ENCODE measurements at regions not wholly inside any gene's neighbourhood (a gene's known extent, or its start where the extent isn't known, plus 50 kb on each side); places are given as distances from the start of the nearest gene placed in this dataset.

- TF ChIP-seq POLR2A (IDR thresholded peaks at IDR 0.05; ENCODE audit: low read depth, low read length) (no peak), CTCF (conservative IDR thresholded peaks at IDR 0.05; ENCODE audit: low read depth, low read length) (0 out of 2 replicates have a peak, but pooled peaks have one; percentile 17)
These were observed 137.9 kb upstream of the HDAC9 start for GRCh38 chr7:18357691-18358090.

All from IMR-90 (cell line).